Pancreas (tissue), 10 donors: ENCODE measurements at regions not wholly inside any gene's neighbourhood (a gene's known extent, or its start where the extent isn't known, plus 50 kb on each side); places are given as distances from the start of the nearest gene placed in this dataset.

Experiments used
- ATAC-seq, 4 donors: fragments of 200-7000 bp; cut with Tn5 transposase; one replicate each; pipeline versions ENCODE4 v1.8.0 to v1.9.1; 2020; ENCODE audit warnings: mild to moderate bottlenecking in 4 of 4, moderate library complexity in 4 of 4
- DNase-seq, 6 donors: peaks; one replicate each; pipeline ENCODE4 v3.0.0-alpha.2; 2020
- FAIRE-seq: peaks from 2 replicates; lab custom pipeline; 2012; peaks lifted over from hg19 to GRCh38; lab: Jason Lieb, UNC
- H3K27ac ChIP-seq, 4 donors: fragments of 200-600 bp; sonication (generic); 1 replicate in 3 of 4; 2 replicates in 1 of 4; pipeline versions ENCODE4 v1.5.0 to v1.8.0; 2020
- H3K27me3 ChIP-seq, 4 donors: fragments of 200-600 bp; one replicate each; pipeline ENCODE4 v1.8.0; 2021
- H3K36me3 ChIP-seq, 3 donors: fragments of 200-600 bp; sonication (generic) in 1 of 3; one replicate each; pipeline versions ENCODE4 v1.5.0 to v1.8.0; 2020 to 2021
- H3K4me1 ChIP-seq, 3 donors: fragments of 200-600 bp; one replicate each; pipeline ENCODE4 v1.8.0; 2021
- H3K4me3 ChIP-seq, 4 donors: fragments of 200-600 bp; sonication (generic) in 2 of 4; one replicate each; pipeline versions ENCODE4 v1.5.0 to v1.8.0; 2020 to 2021
- H3K9me3 ChIP-seq, 4 donors: fragments of 200-600 bp; one replicate each; pipeline ENCODE4 v1.8.0; 2021
- WGBS, 2 donors: extraction: QIAGEN DNeasy Blood & Tissue Kit; methylation state at CpG; one replicate each; pipeline ENCODE4 v1.1.7; 2013; 5-methylcytosine and 5-hydroxymethylcytosine counted together
- intact Hi-C, 3 donors: fragments of 100-400 bp; cut with DNase I; formaldehyde crosslinking; loops; one replicate each; pipeline versions ENCODE4 v1.11.1 to v1.14.2; 2022
- TF ChIP-seq, protein P1 (sequence below), 4 donors: fragments of 200-600 bp; sonication (generic) in 3 of 4; IDR thresholded peaks; one replicate each; pipeline versions ENCODE4 v1.5.0 to v1.8.0; 2021; ENCODE audit warnings: antibody characterized with exemption in 4 of 4
- donor health status: healthy with polysubstance abuse.
- donor health status: DM: no; HTN: no; CAD: no; lungs with moderate emphysema.
- donor health status: DM: no; HTN: no; CAD: no.
- donor health status: control.
- donor health status: control.
- donor health status: Bipolar disorder and iron deficiency.
- donor health status: DM: yes; HTN: yes; CAD: no.
- donor health status: DM: no; HTN: no; CAD: no.
- donor health status: DM: no; HTN: no; CAD: no.
- donor health status: DM: yes; HTN: yes; CAD: no.

DNA sequence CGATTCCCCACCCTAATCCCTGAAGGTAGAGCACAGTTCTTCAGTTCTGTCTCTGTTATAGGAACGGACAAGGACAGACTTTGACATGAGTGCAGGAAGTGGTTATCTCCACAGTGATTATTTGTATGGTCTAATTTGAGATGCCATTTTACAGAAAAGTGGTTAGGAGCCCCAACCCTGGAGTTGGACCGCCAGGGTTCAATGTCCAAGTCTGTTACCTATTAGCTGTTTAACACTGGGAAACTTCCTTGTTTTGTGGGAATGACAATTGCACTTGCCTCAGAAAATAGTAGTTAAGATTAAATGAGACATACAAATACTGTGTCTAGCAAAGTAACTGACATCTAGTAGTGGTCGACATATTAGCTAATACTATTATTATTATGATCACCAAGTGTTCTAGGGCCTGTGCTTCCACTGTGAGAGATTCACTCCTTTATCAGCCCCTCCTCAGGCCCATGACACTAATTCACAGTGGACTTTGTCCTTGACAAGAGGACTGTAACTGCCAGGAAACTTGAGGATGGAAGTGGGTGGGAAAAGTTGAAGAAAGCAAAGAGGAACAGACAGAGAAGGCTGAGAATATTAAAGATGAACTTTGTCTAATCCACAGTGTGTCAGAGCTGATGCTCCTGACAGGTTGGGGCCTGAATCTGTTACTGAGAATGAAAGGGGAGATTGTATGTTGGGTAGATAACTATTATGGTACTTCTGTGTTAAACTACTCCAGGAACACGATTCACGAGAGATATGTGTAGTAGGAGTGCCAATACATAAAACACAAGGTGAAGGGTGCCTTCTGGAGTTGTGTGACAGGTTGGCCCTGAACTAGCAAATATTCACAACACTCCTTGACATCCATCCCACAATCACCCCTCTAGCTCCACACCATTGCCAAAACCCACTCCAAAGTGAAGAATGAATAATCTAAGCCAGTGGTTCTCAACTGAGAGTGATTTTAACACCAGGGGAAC, 66.4 kb downstream of the TAC1 start:
- peak in 1 of 4 donors; percentile 29 for ATAC-seq
- no peak for DNase-seq
- 59 to 60% methylated on average over 6 of the region's 6 CpGs for WGBS, 2 donors
- Histone ChIP-seq H3K4me1 (no peaks in the 10 kb centered on the region), H3K4me3 (no peak overlapping the region), H3K36me3 (no peaks in the 10 kb centered on the region), H3K27ac (no peak overlapping the region), H3K9me3 (no peaks in the 10 kb centered on the region), H3K27me3 (no peaks in the 10 kb centered on the region)
- intact Hi-C loops = no loop called here
- no peak for FAIRE-seq
- TF ChIP-seq, protein P1, sequence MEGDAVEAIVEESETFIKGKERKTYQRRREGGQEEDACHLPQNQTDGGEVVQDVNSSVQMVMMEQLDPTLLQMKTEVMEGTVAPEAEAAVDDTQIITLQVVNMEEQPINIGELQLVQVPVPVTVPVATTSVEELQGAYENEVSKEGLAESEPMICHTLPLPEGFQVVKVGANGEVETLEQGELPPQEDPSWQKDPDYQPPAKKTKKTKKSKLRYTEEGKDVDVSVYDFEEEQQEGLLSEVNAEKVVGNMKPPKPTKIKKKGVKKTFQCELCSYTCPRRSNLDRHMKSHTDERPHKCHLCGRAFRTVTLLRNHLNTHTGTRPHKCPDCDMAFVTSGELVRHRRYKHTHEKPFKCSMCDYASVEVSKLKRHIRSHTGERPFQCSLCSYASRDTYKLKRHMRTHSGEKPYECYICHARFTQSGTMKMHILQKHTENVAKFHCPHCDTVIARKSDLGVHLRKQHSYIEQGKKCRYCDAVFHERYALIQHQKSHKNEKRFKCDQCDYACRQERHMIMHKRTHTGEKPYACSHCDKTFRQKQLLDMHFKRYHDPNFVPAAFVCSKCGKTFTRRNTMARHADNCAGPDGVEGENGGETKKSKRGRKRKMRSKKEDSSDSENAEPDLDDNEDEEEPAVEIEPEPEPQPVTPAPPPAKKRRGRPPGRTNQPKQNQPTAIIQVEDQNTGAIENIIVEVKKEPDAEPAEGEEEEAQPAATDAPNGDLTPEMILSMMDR (IDR thresholded peaks at IDR 0.05) = no peak

DNA sequence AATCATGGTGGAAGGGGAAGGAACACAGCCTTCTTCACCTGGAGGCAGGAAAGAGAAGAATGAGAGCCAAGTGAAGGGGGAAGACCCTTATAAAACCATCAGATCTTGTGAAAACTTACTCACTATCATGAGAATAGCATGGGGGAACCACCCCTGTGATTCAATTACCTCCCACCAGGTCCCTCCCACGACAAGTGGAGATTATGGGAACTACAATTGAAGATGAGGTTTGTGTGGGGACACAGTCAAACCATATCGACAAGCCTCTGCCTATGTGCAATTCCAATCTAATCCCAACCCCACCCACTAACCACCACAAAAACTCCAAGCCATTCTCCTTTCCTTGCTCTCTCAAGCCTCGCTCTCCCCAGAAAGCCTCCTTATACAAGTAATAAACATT, 69.2 kb downstream of the TAC1 start:
- FAIRE-seq = no peak
- Histone ChIP-seq H3K36me3 (no peaks in the 10 kb centered on the region), H3K4me1 (no peaks in the 10 kb centered on the region), H3K4me3 (no peak overlapping the region), H3K9me3 (no peaks in the 10 kb centered on the region), H3K27me3 (no peaks in the 10 kb centered on the region), H3K27ac (no peak overlapping the region)
- intact Hi-C loops = no loop called here
- DNase-seq = no peak
- ATAC-seq = no peak
- TF ChIP-seq, protein P1 (IDR thresholded peaks at IDR 0.05) = no peak
- WGBS, 2 donors = 62 to 65% methylated on average over 3 of the region's 3 CpGs
